ENCODE measurements at regions not wholly inside any gene's neighbourhood (a gene's known extent, or its start where the extent isn't known, plus 50 kb on each side); places are given as distances from the start of the nearest gene placed in this dataset.

DNA sequence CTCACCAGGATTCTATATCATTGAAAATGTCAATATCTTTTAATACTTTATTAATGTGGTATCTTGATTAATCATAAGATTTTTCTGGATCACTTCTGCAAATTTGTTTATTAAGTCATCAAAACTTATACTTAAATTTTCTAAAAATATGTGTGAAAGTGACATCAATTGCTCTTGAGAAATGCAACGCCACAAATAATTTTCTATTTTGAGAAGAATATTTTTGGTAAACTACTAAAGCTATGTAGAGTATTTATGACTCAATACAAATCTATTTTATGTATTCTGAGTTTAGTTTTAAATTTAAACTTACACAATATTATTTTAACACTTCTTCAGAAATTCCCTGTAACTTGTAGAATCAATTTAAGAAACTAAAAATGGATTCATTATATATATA lies 263.3 kb downstream of the RASSF9 start:
- TF ChIP-seq, protein P1, sequence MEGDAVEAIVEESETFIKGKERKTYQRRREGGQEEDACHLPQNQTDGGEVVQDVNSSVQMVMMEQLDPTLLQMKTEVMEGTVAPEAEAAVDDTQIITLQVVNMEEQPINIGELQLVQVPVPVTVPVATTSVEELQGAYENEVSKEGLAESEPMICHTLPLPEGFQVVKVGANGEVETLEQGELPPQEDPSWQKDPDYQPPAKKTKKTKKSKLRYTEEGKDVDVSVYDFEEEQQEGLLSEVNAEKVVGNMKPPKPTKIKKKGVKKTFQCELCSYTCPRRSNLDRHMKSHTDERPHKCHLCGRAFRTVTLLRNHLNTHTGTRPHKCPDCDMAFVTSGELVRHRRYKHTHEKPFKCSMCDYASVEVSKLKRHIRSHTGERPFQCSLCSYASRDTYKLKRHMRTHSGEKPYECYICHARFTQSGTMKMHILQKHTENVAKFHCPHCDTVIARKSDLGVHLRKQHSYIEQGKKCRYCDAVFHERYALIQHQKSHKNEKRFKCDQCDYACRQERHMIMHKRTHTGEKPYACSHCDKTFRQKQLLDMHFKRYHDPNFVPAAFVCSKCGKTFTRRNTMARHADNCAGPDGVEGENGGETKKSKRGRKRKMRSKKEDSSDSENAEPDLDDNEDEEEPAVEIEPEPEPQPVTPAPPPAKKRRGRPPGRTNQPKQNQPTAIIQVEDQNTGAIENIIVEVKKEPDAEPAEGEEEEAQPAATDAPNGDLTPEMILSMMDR (conservative IDR thresholded peaks at IDR 0.05; ENCODE audit: low read depth, low read length) = no peak
- TF ChIP-seq EZH2 (IDR thresholded peaks at IDR 0.05; ENCODE audit: borderline replicate concordance, low read depth, low read length, poor library complexity, severe bottlenecking) = no peak

Measured in A673 (cell line).